ENCODE measurements at regions not wholly inside any gene's neighbourhood (a gene's known extent, or its start where the extent isn't known, plus 50 kb on each side); places are given as distances from the start of the nearest gene placed in this dataset.

DNA sequence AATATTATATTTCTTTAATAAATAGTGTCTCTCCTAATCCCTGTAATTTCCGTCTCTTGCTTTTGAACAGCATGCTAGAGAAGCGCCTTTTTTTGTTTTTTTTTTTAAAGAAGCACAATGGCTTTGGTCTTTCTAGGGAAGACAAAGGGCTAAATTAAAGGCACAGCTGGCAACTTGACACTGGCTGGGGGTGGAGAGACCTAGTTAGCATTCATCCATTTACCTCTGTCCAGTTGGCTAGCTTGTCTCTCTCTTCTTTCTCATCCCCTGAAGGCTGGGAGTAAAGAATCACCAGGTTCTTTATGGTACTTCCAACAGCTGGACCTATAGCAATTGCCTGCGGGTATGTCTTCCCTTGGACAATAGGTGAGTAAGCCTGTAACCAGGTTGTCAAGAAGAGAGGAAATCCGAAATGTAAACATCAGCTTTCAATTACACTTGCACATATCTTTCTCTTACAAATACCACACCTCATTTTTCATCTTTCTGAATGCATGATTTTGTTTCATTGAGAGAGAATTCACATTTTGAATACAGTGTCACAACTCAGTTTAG lies 178.4 kb upstream of the GPR101 start:
- no peak for DNase-seq
- TF ChIP-seq, protein P1, sequence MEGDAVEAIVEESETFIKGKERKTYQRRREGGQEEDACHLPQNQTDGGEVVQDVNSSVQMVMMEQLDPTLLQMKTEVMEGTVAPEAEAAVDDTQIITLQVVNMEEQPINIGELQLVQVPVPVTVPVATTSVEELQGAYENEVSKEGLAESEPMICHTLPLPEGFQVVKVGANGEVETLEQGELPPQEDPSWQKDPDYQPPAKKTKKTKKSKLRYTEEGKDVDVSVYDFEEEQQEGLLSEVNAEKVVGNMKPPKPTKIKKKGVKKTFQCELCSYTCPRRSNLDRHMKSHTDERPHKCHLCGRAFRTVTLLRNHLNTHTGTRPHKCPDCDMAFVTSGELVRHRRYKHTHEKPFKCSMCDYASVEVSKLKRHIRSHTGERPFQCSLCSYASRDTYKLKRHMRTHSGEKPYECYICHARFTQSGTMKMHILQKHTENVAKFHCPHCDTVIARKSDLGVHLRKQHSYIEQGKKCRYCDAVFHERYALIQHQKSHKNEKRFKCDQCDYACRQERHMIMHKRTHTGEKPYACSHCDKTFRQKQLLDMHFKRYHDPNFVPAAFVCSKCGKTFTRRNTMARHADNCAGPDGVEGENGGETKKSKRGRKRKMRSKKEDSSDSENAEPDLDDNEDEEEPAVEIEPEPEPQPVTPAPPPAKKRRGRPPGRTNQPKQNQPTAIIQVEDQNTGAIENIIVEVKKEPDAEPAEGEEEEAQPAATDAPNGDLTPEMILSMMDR (IDR thresholded peaks at IDR 0.05): no peak
- intact Hi-C loops (cut with DNase I, micrococcal nuclease): no loop called here
- H3K4me3 ChIP-seq: no peak overlapping the region
- H3K36me3 ChIP-seq (ENCODE audit: low read depth): no peaks in the 10 kb centered on the region
- H3K4me1 ChIP-seq (ENCODE audit: low read depth): no peaks in the 10 kb centered on the region
- H3K9me3 ChIP-seq: no peaks in the 10 kb centered on the region
- no peak for ATAC-seq

DNA sequence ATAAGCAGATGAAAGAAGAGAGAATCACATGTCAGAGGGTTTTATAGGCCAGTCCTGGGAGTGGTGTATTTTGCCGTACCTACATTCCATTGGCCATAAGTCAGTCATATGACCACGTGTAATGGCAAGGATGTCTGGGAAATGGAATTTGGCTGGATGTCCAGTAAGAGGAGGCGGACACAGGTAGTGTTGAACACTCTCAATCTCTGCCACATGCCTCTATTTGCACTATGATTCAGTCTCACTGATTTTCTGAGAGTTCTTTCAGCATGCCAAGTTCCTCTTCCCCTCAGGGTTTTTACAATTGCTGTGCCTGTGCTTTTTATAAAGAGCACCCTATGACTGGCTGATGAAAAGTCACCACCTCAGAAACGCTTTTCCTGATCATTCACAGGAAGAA lies 164.2 kb upstream of the GPR101 start:
- intact Hi-C loops (cut with DNase I, micrococcal nuclease): no loop called here
- H3K36me3 ChIP-seq (ENCODE audit: low read depth): no peaks in the 10 kb centered on the region
- no peak for ATAC-seq

DNA sequence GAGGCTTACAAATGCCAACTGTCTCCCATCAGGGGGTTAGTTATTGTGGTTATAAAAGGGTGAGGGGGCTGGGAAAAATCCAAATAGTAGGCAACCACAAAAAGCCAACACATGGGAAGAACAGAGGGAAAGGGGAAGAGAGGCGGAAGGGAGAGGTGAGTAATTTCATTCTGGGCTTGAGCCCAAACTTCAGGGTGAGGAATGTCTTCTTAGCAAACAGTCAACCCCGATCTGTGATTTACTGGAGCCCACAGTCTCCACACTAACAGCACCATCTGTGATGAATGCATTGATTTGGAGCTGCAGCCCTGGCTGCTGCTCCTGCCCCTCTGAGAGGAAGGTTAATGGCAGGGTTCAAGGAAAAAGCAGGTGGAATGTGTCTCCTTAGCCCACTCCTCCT lies 162.2 kb upstream of the GPR101 start:
- ATAC-seq: no peak

More for the DNA sequence above, 164.2 kb upstream of the GPR101 start:
- Histone ChIP-seq H3K4me3 (no peak overlapping the region), H3K9me3 (no peaks in the 10 kb centered on the region), H3K4me1 (ENCODE audit: low read depth) (no peaks in the 10 kb centered on the region)
- TF ChIP-seq, protein P1 (IDR thresholded peaks at IDR 0.05): no peak
- DNase-seq: no peak

DNA sequence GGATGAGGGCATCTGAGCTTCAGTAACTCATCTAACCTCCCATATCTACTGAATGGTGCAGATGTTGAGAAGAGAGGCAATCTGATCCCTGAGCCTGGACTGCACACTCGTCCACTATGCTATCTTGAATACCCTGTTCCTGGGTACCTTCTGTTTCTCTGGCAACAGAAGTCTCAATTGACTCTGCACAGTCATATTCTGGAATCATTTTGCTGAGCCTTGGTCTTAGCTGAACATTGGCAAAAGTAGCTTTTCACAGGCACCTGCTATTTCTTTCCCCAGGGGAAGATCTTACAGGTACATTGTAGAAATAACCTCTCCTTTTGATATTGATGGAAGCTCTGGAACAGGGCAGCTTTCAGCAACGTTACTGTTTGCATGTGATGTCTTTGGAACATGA lies 161.5 kb upstream of the GPR101 start:
- DNase-seq: no peak
- no peak overlapping the region for H3K4me3 ChIP-seq
- no peaks in the 10 kb centered on the region for H3K9me3 ChIP-seq
- H3K4me1 ChIP-seq (ENCODE audit: low read depth): no peaks in the 10 kb centered on the region
- H3K36me3 ChIP-seq (ENCODE audit: low read depth): no peaks in the 10 kb centered on the region
- intact Hi-C loops (cut with DNase I, micrococcal nuclease): no loop called here
- no peak for ATAC-seq
- TF ChIP-seq, protein P1 (IDR thresholded peaks at IDR 0.05): no peak

More for the DNA sequence above, 162.2 kb upstream of the GPR101 start:
- H3K9me3 ChIP-seq: no peaks in the 10 kb centered on the region
- no peaks in the 10 kb centered on the region for H3K36me3 ChIP-seq (ENCODE audit: low read depth)
- DNase-seq: no peak
- intact Hi-C loops (cut with DNase I, micrococcal nuclease): no loop called here
- no peaks in the 10 kb centered on the region for H3K4me1 ChIP-seq (ENCODE audit: low read depth)
- no peak overlapping the region for H3K4me3 ChIP-seq
- TF ChIP-seq, protein P1 (IDR thresholded peaks at IDR 0.05): no peak

DNA sequence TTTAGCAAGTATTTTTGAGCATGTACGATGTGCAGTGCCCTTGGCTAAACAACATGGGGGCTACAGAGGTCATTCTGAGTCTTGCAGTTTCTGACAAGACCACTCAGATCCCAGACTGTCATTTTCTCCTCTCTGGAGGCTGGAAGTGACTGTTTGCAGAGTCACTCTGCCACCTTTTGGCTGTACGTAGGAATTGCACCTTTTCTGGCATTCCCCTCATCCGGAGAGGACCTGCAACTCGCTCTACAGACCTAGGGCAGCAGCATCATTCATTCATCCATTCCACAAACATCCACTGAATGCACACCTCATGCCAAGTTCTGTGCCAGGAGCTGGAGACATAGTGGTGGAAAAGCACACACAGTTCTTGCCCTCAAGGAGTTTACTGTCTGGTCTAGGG lies 160.4 kb upstream of the GPR101 start:
- Histone ChIP-seq H3K4me3 (no peak overlapping the region), H3K4me1 (ENCODE audit: low read depth) (no peaks in the 10 kb centered on the region), H3K36me3 (ENCODE audit: low read depth) (no peaks in the 10 kb centered on the region), H3K9me3 (no peaks in the 10 kb centered on the region)
- intact Hi-C loops (cut with DNase I, micrococcal nuclease): no loop called here
- TF ChIP-seq, protein P1 (IDR thresholded peaks at IDR 0.05): no peak
- peak in 1 of 3 donors; percentile 8 for DNase-seq
- ATAC-seq: no peak

DNA sequence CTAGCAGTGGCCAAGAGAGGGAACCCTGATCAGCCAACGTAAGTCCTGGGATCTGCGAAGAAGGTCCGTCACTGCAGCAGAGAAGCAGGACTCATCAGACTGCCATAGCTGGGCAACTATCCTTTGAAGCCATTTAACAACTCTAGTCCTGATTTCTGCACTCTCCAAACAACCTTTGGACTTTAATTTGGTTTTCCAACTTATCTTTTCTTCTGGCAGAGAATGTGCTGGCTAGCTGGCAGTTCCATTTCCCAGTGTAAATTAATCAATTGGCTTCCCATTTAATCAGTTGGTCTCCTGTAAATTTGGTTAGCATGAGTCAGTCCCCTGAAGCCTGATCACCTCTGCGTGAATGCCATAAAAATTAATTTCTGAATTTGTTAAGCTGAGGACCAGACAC lies 153.7 kb upstream of the GPR101 start:
- DNase-seq (no peak), ATAC-seq (no peak)
- TF ChIP-seq, protein P1 (IDR thresholded peaks at IDR 0.05): no peak

More for the DNA sequence above, 153.7 kb upstream of the GPR101 start:
- intact Hi-C loops (cut with DNase I, micrococcal nuclease): no loop called here
- H3K36me3 ChIP-seq (ENCODE audit: low read depth): no peaks in the 10 kb centered on the region
- H3K4me1 ChIP-seq (ENCODE audit: low read depth): no peaks in the 10 kb centered on the region
- no peaks in the 10 kb centered on the region for H3K9me3 ChIP-seq
- H3K4me3 ChIP-seq: no peak overlapping the region
